ENCODE measurements at regions not wholly inside any gene's neighbourhood (a gene's known extent, or its start where the extent isn't known, plus 50 kb on each side); places are given as distances from the start of the nearest gene placed in this dataset.

DNA sequence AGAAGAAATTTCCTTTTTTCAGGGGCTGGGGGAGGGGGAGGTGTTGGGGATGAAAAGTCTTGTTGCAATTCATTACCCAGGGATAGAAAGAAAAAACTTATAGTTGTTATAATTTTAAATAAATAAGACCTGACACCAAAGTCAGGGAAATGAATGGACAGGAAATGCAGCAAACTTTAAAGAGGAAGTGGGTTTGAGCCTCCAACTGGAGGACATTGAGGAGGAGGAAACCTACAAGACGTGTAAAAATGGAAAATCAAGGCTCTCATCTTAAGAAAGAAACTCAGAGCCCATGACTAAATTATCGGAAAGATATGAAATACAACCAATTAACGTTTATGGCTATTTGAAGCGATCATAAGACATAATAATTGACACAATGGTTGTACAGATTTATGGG is 54.4 kb downstream of the NIBAN1 start:
- no peak for DNase-seq (ENCODE audit: low read depth)
- in situ Hi-C loops (cut with HindIII; ENCODE audit: low pct_unique_long_range_greater_than_20kb, low sequenced_read_pairs), result no loop called here

DNA sequence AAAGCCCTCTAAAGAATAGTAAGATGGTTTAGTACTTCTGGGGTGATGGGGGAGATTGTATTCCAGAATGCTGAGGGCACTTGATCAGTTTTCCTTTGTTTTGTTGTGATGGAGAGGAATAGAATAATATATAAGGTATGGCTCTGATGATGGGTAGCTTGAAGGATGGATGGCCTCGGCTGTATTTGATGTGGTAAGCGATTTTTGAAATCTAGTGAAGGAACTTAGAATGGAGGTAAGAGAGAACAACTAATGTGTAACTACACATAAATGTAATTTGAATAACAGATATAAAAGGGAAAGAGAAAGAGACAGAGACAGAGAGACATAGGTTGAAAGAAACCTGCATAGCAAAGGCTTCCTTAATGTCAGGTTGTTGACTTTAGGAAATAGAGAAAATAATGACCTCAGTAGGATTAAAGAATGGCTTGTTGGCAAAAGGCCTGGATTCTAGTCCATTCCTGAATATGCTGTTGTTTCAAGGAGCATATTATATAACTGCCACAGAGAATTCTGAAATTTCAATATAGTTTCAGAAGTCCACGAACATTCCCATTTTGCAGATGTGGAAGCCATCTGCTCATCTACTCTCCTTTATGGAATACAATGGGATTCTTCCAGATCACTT is 58.7 kb downstream of the NIBAN1 start:
- in situ Hi-C loops (cut with HindIII; ENCODE audit: low pct_unique_long_range_greater_than_20kb, low sequenced_read_pairs), result no loop called here
- no peak for DNase-seq (ENCODE audit: low read depth)

DNA sequence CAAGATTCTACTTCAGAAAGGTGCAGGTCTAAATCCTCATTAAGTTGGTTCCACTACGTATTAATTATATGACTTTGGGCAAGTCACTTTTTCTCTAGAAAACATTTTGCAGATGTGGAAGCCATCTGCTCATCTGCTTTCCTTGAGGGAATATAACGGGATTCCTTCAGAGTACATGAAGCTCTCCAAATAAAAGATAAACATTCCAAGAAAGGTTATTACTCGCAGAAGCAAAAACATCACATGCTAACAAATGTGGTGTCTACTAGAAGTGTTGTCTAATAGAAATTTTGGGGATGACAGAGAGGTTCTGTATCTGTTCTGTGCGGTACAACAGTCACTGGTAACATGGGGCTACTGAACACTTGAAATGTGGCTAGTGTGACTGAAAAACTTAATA is 60.2 kb downstream of the NIBAN1 start:
- in situ Hi-C loops (cut with HindIII; ENCODE audit: low pct_unique_long_range_greater_than_20kb, low sequenced_read_pairs), result no loop called here
- no peak for DNase-seq (ENCODE audit: low read depth)

DNA sequence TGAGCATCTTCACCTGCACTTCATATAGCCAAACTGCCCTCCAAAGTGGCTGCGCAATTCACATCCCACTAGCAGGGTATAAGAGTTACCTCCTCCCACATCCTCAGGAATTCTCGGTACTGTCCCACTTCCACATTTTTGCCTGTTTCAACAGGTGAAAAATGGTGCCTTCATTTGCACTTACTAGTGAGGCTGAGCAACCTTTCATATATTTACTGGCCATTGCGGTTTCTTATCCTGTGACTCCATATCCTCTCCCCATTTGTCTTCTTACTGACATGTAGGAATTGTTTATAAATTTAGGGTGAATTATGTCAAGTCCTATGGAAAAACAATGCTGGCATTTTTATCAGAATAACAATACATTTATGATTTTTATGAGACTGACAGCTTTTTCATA is 61.9 kb downstream of the NIBAN1 start:
- DNase-seq (ENCODE audit: low read depth), result no peak
- in situ Hi-C loops (cut with HindIII; ENCODE audit: low pct_unique_long_range_greater_than_20kb, low sequenced_read_pairs), result no loop called here

DNA sequence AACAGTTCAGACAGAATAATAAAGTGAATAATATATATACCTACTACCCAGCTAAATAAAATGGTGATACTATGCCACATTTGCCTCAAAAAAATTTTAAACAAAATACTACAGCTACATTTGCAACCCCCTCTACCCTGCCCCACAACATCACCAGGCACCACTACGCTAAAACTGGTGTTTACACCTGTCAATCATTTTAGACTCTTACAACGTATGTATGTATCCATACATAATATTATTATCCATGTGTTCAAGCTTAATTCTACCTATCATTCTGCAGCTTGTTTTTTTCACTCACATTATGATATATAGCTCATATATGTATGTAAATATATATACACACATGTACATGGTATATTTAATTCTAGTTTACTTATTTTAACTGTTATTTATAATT is 62.5 kb downstream of the NIBAN1 start:
- in situ Hi-C loops (cut with HindIII; ENCODE audit: low pct_unique_long_range_greater_than_20kb, low sequenced_read_pairs), result no loop called here

DNA sequence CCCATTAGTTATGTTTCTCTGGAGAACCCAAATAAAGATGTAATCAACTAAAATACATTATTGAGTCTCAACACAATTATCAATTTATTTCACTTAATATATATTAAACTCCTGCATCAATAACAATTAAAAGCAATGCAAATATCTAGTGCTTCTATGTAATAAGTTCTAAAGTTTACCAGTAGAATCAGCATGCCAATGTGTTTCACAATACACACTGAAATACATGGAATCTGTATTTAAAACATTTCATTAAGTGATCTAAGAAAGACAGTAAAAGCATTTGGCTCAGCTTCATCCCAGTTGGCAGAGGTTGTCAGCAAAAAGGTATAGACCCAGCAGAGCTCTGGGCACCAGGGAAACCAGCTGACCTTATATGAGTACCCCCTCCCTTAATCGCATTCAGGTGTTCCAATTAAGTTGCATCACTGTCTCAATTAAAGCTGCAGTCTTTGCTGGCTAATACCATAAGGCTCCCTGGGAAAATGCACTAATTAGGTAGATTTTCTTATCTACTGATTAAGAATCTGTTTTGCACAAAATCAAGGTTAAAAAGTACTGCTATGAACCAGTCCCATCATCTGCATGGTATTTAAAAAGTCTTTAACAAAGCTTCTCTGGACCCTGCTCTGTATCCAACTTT is 63.1 kb downstream of the NIBAN1 start:
- no peak for DNase-seq (ENCODE audit: low read depth)
- in situ Hi-C loops (cut with HindIII; ENCODE audit: low pct_unique_long_range_greater_than_20kb, low sequenced_read_pairs), result no loop called here

More for the DNA sequence above, 62.5 kb downstream of the NIBAN1 start:
- DNase-seq (ENCODE audit: low read depth), result no peak

DNA sequence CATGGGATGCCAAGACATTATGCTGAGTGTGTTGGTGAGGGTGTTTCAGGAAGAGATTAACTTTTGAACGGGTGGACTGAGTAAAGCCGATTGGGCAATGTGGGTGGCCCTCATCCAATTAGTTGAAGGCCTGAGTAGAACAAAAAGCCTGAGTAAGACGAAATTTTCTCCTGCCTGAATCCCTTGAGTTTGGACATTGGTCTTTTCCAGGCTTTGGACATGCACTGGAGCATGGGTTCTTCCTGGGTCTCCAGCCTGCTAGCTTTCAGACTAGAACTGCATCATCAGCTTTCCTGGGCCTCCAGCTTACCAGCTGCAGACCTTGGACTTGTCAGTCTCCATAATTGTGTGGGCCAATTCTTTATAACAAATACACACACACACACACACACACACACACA is 63.6 kb downstream of the NIBAN1 start:
- in situ Hi-C loops (cut with HindIII; ENCODE audit: low pct_unique_long_range_greater_than_20kb, low sequenced_read_pairs), result no loop called here
- DNase-seq (ENCODE audit: low read depth), result no peak

DNA sequence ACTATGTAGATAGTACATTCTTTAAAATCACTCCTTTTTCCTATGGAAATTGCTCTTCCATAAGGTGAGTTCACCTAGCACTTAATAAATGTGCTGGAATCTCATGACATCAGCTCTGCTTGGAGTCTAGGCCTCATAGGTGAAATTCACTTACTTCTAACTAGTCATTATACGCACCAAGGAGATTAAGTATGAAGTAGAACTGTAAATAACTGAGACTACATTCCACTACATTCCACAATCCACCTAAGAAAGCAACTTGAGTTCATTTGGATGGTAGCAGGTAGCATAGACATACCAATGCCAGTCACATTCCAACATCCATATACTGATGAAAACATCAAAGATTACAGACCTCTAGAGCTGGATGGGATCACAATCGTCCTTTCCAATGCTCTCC is 64.3 kb downstream of the NIBAN1 start:
- DNase-seq (ENCODE audit: low read depth), result no peak
- in situ Hi-C loops (cut with HindIII; ENCODE audit: low pct_unique_long_range_greater_than_20kb, low sequenced_read_pairs), result no loop called here

DNA sequence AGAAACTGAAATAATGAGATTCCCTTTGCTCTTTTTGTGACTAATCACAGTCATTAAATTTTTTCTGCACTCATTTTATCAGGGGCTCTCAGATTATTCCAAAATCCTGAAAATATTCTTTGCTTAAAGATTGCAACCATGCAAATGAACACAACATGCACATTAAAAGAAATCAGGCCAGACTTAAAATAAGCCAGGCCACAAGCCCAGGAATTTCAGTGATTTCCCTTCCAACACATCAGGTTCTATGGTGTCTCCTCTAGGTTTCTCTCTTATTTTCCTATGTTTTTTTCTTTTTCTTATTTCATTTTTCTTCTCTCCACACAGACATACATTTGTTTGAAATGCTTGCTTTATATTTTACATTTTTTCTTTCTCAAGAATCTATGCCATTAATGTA is 65.3 kb downstream of the NIBAN1 start:
- in situ Hi-C loops (cut with HindIII; ENCODE audit: low pct_unique_long_range_greater_than_20kb, low sequenced_read_pairs), result no loop called here
- DNase-seq (ENCODE audit: low read depth), result no peak

DNA sequence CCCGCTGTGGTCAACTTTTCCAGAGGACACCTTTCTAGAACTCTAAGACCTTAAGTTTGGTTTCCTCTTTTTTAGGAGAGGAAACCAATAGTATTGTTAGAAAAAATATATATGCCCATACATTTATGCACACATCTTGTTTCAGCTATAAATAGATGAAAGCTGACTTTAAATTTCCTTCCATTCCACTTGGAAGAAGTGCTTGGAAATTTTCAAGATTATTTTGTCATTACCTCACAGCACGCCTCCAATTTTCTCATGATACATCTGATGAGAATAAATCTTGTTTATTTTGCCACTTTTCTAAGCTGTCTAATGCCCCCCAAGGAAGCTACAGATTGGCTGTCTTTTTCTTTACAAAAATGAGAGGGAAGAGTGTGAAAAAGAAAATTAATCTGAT is 65.8 kb downstream of the NIBAN1 start:
- in situ Hi-C loops (cut with HindIII; ENCODE audit: low pct_unique_long_range_greater_than_20kb, low sequenced_read_pairs), result no loop called here
- DNase-seq (ENCODE audit: low read depth), result no peak

DNA sequence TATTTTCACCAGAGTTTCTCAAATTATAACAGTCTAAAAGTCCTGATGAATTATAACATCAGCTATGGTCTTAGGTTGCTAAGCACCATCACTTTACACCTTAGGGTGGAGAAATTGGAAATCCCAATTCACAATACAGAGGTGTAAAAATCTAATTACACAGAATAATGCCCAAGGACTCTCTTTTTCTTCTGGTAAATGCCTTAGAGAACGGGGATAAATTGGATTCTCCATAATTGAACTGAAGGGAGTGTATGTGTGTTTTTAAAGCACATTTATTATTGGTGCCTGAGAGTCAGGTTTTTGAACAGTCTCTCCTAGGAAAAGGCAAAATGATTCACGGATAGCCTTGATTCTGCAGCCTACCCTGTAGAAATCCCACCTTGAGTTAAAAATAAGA is 66.8 kb downstream of the NIBAN1 start:
- DNase-seq (ENCODE audit: low read depth), result no peak
- in situ Hi-C loops (cut with HindIII; ENCODE audit: low pct_unique_long_range_greater_than_20kb, low sequenced_read_pairs), result no loop called here

DNA sequence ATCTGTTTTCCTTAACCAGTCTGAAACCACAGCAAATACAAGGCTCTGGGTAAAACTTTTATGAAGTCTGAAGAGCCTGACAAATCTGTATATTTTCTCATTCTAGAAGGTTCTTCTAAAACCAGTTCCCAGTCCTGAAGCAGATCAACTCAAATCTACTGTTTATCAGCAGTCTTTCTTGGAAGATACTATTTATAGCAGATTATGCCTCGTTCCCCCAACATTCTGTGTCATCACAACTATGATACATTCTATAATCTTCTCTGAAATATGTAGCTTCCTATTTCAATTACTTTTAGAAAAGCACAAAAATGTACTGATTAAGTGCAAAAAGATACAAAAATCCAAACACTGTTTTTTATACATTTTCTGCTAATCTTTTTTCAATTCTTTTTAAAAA is 67.5 kb downstream of the NIBAN1 start:
- DNase-seq (ENCODE audit: low read depth), result no peak
- in situ Hi-C loops (cut with HindIII; ENCODE audit: low pct_unique_long_range_greater_than_20kb, low sequenced_read_pairs), result no loop called here

DNA sequence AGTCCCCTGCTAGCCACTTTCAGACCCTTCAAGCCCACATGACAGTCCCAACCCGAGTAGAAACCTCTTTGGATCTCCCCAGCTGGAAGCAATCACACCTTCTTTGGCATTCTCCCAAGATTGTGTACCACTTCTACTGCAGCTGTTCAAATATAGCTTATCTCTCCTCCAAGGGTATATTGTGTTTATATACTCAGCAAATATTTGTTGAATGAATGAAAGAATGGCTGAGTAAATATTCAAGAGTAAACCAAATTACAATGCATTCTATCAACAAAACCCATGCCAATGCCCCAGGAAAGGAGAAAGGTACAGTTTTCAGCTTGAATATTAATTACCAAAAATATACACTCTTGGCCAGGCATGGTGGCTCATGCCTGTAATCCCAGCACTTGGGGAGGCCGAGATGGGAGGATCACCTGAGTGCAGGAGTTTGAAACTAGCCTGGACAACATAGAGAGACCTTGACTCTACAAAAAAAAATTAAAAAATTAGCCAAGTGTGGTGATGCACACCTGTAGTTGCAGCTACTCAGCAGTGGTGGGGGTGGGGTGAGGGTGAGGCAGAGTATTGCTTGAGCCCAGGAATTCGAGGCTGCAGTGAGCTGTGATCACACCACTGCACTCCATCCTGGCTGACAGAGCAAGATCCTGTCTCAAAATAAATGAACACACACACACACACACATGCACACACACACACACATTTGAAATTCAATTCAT is 68.5 kb downstream of the NIBAN1 start:
- no peak for DNase-seq (ENCODE audit: low read depth)
- in situ Hi-C loops (cut with HindIII; ENCODE audit: low pct_unique_long_range_greater_than_20kb, low sequenced_read_pairs), result no loop called here

DNA sequence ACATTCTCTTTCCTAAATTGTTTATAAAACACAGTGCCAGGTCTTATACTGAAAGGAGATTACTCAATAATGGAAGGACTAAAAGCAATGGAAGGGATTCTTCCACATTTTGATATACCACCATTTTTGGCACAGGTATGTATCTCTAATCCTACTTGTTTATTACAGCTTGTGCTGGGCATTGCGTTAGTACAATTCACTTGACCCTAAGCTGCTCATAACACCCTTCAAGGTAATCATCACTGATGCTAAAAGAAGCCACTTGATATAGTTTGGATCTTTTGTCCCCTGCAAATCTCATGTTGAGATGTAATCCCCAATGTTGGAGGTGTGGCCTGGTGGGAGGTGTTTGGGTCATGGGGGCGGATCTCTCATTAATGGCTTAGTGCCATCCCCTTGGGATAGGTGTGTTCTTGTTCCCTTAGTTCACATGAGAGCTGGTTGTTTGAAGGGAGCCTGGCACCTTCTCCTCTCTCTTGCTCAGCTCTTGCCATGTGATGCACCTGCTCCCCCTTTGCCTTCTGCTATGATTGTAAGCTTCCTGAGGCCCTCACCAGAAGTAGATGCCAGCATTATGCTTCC is 71.1 kb downstream of the NIBAN1 start:
- in situ Hi-C loops (cut with HindIII; ENCODE audit: low pct_unique_long_range_greater_than_20kb, low sequenced_read_pairs), result no loop called here
- no peak for DNase-seq (ENCODE audit: low read depth)

DNA sequence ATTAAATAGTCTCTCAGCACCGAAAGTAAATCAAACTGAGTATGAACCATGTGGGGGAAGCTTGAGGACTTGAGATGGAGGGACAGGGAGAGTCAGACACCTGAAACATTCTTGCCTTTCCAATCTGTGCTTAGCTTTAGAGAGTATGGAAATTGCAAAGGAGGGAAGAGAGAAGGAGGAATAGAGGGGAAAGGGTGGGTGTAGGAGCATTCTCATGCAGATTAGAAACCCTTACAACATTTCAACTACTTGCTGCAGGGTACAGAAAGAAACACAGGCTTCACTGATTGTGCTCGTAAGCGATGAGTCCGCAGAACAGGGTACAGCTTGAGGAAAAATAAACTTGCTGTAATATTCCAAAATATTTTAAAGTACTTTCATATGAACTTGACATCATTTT is 73.8 kb downstream of the NIBAN1 start:
- no peak for DNase-seq (ENCODE audit: low read depth)
- in situ Hi-C loops (cut with HindIII; ENCODE audit: low pct_unique_long_range_greater_than_20kb, low sequenced_read_pairs), result no loop called here

DNA sequence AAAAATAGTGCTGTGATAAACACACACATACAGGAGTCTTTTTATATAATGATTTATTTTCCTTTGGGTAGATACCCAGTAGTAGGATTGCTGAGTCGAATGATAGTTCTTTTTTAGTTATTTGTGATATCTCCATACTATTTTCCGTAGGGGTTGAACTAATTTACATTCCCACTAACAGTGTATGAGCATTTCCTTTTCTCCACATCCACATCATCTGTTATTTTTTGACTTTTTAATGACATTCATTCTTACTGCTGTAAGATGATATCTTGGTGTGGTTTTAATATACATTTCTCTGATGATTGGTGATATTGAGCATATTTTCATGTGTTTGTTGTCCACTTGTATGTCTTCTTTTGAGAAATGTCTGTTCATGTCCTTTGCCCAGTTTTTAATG is 78.3 kb downstream of the NIBAN1 start:
- in situ Hi-C loops (cut with HindIII; ENCODE audit: low pct_unique_long_range_greater_than_20kb, low sequenced_read_pairs), result no loop called here
- no peak for DNase-seq (ENCODE audit: low read depth)

DNA sequence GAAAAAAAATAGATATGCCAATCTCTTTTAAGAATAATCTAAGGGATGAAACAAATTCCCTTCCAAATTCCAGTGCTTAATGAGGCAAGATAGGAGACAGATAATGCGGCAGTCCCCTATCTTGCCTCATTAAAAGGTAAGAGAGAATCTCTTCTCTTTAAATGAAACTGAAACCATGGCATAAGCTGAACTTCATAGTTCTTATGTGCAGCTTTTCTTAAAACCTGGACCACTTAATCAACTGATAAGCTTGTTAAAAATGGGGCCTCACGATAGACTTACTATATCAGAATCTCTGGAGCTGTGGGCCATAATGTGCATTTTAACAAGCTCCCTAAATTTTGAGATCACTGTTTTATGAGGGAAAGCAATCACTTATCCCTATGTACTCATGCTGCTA is 79.2 kb downstream of the NIBAN1 start:
- in situ Hi-C loops (cut with HindIII; ENCODE audit: low pct_unique_long_range_greater_than_20kb, low sequenced_read_pairs), result no loop called here
- no peak for DNase-seq (ENCODE audit: low read depth)

DNA sequence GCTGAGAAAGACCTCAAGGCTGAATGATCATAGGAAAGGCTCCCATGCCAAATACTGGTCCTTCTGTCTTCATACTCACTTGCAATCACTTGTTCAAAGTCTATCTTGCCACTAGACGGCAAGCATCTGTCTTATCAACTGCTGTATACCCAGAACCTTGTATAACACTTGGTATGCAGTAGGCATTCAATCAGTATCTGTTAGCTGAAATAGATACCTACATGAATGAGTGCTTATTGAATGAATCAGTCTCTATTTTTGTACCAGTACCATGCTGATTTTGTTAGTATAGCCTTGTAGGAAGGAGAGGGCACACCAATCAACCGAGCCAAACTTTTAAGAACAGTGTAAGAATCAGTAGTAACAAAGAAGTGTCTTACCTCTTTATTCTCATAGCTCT is 80.6 kb downstream of the NIBAN1 start:
- DNase-seq (ENCODE audit: low read depth), result no peak
- in situ Hi-C loops (cut with HindIII; ENCODE audit: low pct_unique_long_range_greater_than_20kb, low sequenced_read_pairs), result no loop called here

DNA sequence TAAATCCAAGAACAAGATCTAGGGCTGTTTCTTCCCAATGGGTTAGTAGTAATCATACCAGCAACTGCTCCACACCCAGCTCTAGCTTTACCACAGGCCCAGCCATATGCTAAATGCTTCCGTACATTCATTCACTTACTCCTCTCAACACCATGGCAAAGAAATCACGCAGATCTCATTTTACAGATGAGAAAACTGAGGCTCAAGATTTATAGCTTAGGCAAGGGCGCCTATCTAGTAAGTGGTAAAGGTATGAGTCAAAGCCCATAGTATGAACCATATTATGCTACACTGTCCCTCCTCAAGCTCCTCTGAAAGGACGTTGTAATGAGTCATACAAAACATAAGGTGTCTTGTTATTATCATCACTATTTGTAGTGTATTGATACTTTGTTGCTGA is 82.2 kb downstream of the NIBAN1 start:
- in situ Hi-C loops (cut with HindIII; ENCODE audit: low pct_unique_long_range_greater_than_20kb, low sequenced_read_pairs), result no loop called here
- no peak for DNase-seq (ENCODE audit: low read depth)

DNA sequence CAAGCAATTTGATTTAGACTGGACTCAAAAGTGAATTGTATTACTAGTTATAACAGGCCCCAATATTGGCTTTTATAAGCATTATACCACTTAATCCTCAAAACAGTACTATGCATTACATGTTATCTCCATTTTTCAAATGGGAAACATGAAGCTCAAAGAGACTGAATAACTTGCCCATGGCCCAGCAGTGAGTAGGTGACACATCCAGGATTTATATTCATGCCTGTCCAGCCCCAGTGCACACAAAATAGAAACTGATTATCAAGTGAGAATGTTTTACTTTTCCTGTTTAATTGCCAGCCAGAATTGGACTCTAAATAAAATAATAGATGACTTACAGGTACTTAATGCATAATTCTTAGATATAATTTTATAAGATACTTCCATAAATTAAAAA is 82.9 kb downstream of the NIBAN1 start:
- in situ Hi-C loops (cut with HindIII; ENCODE audit: low pct_unique_long_range_greater_than_20kb, low sequenced_read_pairs), result no loop called here
- DNase-seq (ENCODE audit: low read depth), result no peak
